HG03442 (cell line): ENCODE measurements at regions not wholly inside any gene's neighbourhood (a gene's known extent, or its start where the extent isn't known, plus 50 kb on each side); places are given as distances from the start of the nearest gene placed in this dataset.
"Not testable (repeated sequence)": the region's sequence is repeated elsewhere in the genome, so short reads cannot be mapped to it uniquely, and the experiment has no call there.

ENCODE experiments used
- ATAC-seq: cut with Tn5 transposase; IDR thresholded peaks from one replicate; pipeline ENCODE4 v1.9.1; 2021; ENCODE audit warnings: mild to moderate bottlenecking, moderate library complexity; ENCODE audit not compliant: unreplicated experiment

GRCh38 chr2:5629510-5629909 is 62.7 kb upstream of the SOX11 start:
- ATAC-seq = not testable (repeated sequence)

GRCh38 chr2:5637051-5637450 is 55.1 kb upstream of the SOX11 start:
- ATAC-seq = not testable (repeated sequence)
